ENCODE measurements at regions not wholly inside any gene's neighbourhood (a gene's known extent, or its start where the extent isn't known, plus 50 kb on each side); places are given as distances from the start of the nearest gene placed in this dataset.
A peak's percentile ranks its signal among the peaks of the same experiment; 100 is the strongest.

- Histone ChIP-seq H4K20me1 (no peaks in the 10 kb centered on the region), H3K4me1 (peaks cover 33% of the 10 kb centered on the region), H3K36me3 (no peaks in the 10 kb centered on the region), H3K4me3 (no peak overlapping the region), H3K4me2 (no peak overlapping the region), H3K27ac (no peak overlapping the region), H3K9me3 (no peaks in the 10 kb centered on the region), H3K9ac (no peak overlapping the region), H3K27me3 (no peaks in the 10 kb centered on the region)
- TF ChIP-seq Cebpa-rat (IDR thresholded peaks at IDR 0.05) = no peak
Observed at GRCh38 chr5:2184563-2185540, 302.1 kb upstream of the IRX4 start.

DNA sequence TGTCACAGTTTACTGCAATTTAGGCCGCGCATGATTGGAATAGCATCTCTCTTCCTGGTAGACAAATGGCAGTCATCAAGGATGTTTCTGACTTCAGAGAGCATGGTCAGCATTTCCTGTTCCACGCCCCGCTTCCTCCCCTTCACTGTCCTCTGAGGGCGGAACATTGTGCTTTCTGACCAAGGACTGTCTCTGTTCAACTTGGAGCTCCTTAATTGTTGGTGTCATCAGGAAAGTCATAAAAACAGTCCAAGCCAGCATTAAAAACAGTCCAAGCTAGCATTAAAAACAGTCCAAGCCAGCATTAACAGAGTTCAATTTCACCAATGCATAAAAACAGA lies 301.3 kb upstream of the IRX4 start:
- TF ChIP-seq Cebpa-rat (IDR thresholded peaks at IDR 0.05) = no peak
- H3K36me3 ChIP-seq = no peaks in the 10 kb centered on the region
- H3K4me2 ChIP-seq = peak overlapping the region; percentile 62
- H3K4me3 ChIP-seq = no peak overlapping the region
- no peak overlapping the region for H3K27ac ChIP-seq
- no peaks in the 10 kb centered on the region for H3K27me3 ChIP-seq
- H3K4me1 ChIP-seq = peaks cover 33% of the 10 kb centered on the region
- H3K9ac ChIP-seq = no peak overlapping the region
- no peaks in the 10 kb centered on the region for H3K9me3 ChIP-seq
- H4K20me1 ChIP-seq = no peaks in the 10 kb centered on the region

GRCh38 chr5:2183154-2184025 lies 300.7 kb upstream of the IRX4 start:
- peak overlapping the region; percentile 62 for H3K4me2 ChIP-seq
- TF ChIP-seq Cebpa-rat (IDR thresholded peaks at IDR 0.05) = no peak

DNA sequence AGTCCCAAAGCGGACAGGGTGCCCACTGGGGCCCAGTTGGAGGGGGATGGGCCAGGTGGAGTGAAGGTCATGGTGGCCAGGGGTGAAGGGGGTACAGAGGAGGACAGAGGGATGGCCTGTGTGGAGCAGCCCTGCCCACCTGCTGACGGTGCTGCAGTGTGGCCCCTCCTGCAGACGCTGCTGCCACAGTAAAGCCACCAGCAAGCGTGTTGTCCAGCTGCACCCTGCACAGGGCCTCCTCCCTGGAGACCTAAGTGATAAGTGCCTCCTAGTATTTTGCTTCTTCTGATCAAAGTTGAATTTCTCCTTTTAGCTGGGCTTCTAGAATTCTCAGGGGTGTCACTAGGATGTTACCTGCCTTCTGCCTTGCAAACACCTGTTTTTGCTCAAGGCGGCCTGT lies 299.3 kb upstream of the IRX4 start:
- Histone ChIP-seq H3K4me3 (no peak overlapping the region), H3K27ac (no peak overlapping the region), H3K4me1 (peaks cover 25% of the 10 kb centered on the region), H3K27me3 (no peaks in the 10 kb centered on the region), H3K9ac (no peak overlapping the region), H3K4me2 (no peak overlapping the region), H3K9me3 (no peaks in the 10 kb centered on the region), H4K20me1 (no peaks in the 10 kb centered on the region), H3K36me3 (no peaks in the 10 kb centered on the region)
- TF ChIP-seq Cebpa-rat (IDR thresholded peaks at IDR 0.05) = no peak

More at GRCh38 chr5:2183154-2184025, 300.7 kb upstream of the IRX4 start:
- no peak overlapping the region for H3K4me3 ChIP-seq
- peaks cover 33% of the 10 kb centered on the region for H3K4me1 ChIP-seq
- no peaks in the 10 kb centered on the region for H4K20me1 ChIP-seq
- H3K36me3 ChIP-seq = no peaks in the 10 kb centered on the region
- H3K27ac ChIP-seq = no peak overlapping the region
- H3K9me3 ChIP-seq = no peaks in the 10 kb centered on the region
- H3K27me3 ChIP-seq = no peaks in the 10 kb centered on the region
- H3K9ac ChIP-seq = no peak overlapping the region

- no peaks in the 10 kb centered on the region for H3K9me3 ChIP-seq
- no peak overlapping the region for H3K4me2 ChIP-seq
- no peak overlapping the region for H3K9ac ChIP-seq
- no peak for TF ChIP-seq Cebpa-rat (IDR thresholded peaks at IDR 0.05)
- H3K27me3 ChIP-seq = no peaks in the 10 kb centered on the region
- H3K4me3 ChIP-seq = no peak overlapping the region
- H3K36me3 ChIP-seq = no peaks in the 10 kb centered on the region
- H3K4me1 ChIP-seq = peaks cover 20% of the 10 kb centered on the region
- H4K20me1 ChIP-seq = no peaks in the 10 kb centered on the region
- H3K27ac ChIP-seq = no peak overlapping the region
Observed at GRCh38 chr5:2181557-2181956, 298.8 kb upstream of the IRX4 start.

GRCh38 chr5:2181149-2181548 lies 298.4 kb upstream of the IRX4 start:
- Histone ChIP-seq H3K36me3 (no peaks in the 10 kb centered on the region), H4K20me1 (no peaks in the 10 kb centered on the region), H3K4me2 (no peak overlapping the region), H3K27me3 (no peaks in the 10 kb centered on the region), H3K27ac (no peak overlapping the region), H3K9me3 (no peaks in the 10 kb centered on the region), H3K4me3 (no peak overlapping the region), H3K4me1 (peaks cover 16% of the 10 kb centered on the region), H3K9ac (no peak overlapping the region)
- TF ChIP-seq Cebpa-rat (IDR thresholded peaks at IDR 0.05) = no peak

GRCh38 chr5:2180456-2180855 lies 297.7 kb upstream of the IRX4 start:
- no peak overlapping the region for H3K27ac ChIP-seq
- TF ChIP-seq Cebpa-rat (IDR thresholded peaks at IDR 0.05) = no peak
- no peaks in the 10 kb centered on the region for H3K9me3 ChIP-seq
- H3K4me1 ChIP-seq = peaks cover 19% of the 10 kb centered on the region
- H3K36me3 ChIP-seq = no peaks in the 10 kb centered on the region
- H3K4me3 ChIP-seq = no peak overlapping the region
- no peak overlapping the region for H3K9ac ChIP-seq
- H4K20me1 ChIP-seq = no peaks in the 10 kb centered on the region
- H3K27me3 ChIP-seq = no peaks in the 10 kb centered on the region
- no peak overlapping the region for H3K4me2 ChIP-seq

- H3K4me2 ChIP-seq = no peak overlapping the region
- H3K4me1 ChIP-seq = peaks cover 19% of the 10 kb centered on the region
- H3K27me3 ChIP-seq = no peaks in the 10 kb centered on the region
- no peak for TF ChIP-seq Cebpa-rat (IDR thresholded peaks at IDR 0.05)
- no peaks in the 10 kb centered on the region for H4K20me1 ChIP-seq
- no peak overlapping the region for H3K4me3 ChIP-seq
- H3K9me3 ChIP-seq = no peaks in the 10 kb centered on the region
- H3K9ac ChIP-seq = no peak overlapping the region
- H3K27ac ChIP-seq = no peak overlapping the region
- H3K36me3 ChIP-seq = no peaks in the 10 kb centered on the region
Observed at GRCh38 chr5:2179861-2180260, 297.1 kb upstream of the IRX4 start.

- no peaks in the 10 kb centered on the region for H3K27me3 ChIP-seq
- no peak for TF ChIP-seq Cebpa-rat (IDR thresholded peaks at IDR 0.05)
Observed at GRCh38 chr5:2178528-2178927, 295.8 kb upstream of the IRX4 start.

GRCh38 chr5:2178071-2178477 lies 295.3 kb upstream of the IRX4 start:
- H3K4me3 ChIP-seq = no peak overlapping the region
- no peaks in the 10 kb centered on the region for H4K20me1 ChIP-seq
- no peak for TF ChIP-seq Cebpa-rat (IDR thresholded peaks at IDR 0.05)
- H3K4me2 ChIP-seq = no peak overlapping the region
- peaks cover 13% of the 10 kb centered on the region; the same call in 1 of the 2 replicates for H3K4me1 ChIP-seq
- H3K9ac ChIP-seq = no peak overlapping the region
- H3K9me3 ChIP-seq = no peaks in the 10 kb centered on the region
- H3K27ac ChIP-seq = no peak overlapping the region
- no peaks in the 10 kb centered on the region for H3K36me3 ChIP-seq
- H3K27me3 ChIP-seq = no peaks in the 10 kb centered on the region

More at GRCh38 chr5:2178528-2178927, 295.8 kb upstream of the IRX4 start:
- Histone ChIP-seq H3K36me3 (no peaks in the 10 kb centered on the region), H3K9me3 (no peaks in the 10 kb centered on the region), H3K4me3 (no peak overlapping the region), H4K20me1 (no peaks in the 10 kb centered on the region), H3K27ac (no peak overlapping the region), H3K9ac (no peak overlapping the region), H3K4me2 (no peak overlapping the region), H3K4me1 (peaks cover 13% of the 10 kb centered on the region)
